K562 (cell line): ENCODE measurements at regions not wholly inside any gene's neighbourhood (a gene's known extent, or its start where the extent isn't known, plus 50 kb on each side); places are given as distances from the start of the nearest gene placed in this dataset.
A peak's percentile ranks its signal among the peaks of the same experiment; 100 is the strongest.

Experiments used
- FOXJ2 ChIP-seq: fragments of 200-800 bp; sonication (Bioruptor generic); IDR thresholded peaks from 2 replicates; pipeline ENCODE4 v1.6.1; 2016; ENCODE audit warnings: missing genetic modification characterization, missing compliant biosample characterization
- KAT7 ChIP-seq: sonication (generic); formaldehyde crosslinking; IDR thresholded peaks from 2 replicates; pipeline ENCODE4 v1.8.0; 2022; ENCODE audit warnings: missing genetic modification reagents, mild to moderate bottlenecking, borderline replicate concordance
- KHSRP ChIP-seq: fragments of 450-650 bp; IDR thresholded peaks from 2 replicates; pipeline ENCODE4 v1.6.1; 2017
- PML ChIP-seq: IDR thresholded peaks from 2 replicates; pipeline ENCODE4 v1.6.1; 2012; ENCODE audit warnings: low read length, inconsistent platforms
- RNF2 ChIP-seq: sonication (generic); IDR thresholded peaks from 2 replicates; pipeline ENCODE4 v1.6.1; 2016
- SMARCA5 ChIP-seq: fragments of 450-650 bp; IDR thresholded peaks from 2 replicates; pipeline ENCODE4 v1.6.1; 2016
- TF ChIP-seq, protein P1 (sequence below), 2 experiments: fragments of 450-650 bp; formaldehyde crosslinking in 1 of 2; IDR thresholded peaks; 2 replicates each; pipeline versions ENCODE4 v1.4.0 to v1.6.1; 2014 to 2020; ENCODE audit warnings: mild to moderate bottlenecking in 2 of 2, borderline replicate concordance in 1 of 2, low read depth in 1 of 2
- TF ChIP-seq, protein P2 (sequence below): sonication (generic); formaldehyde crosslinking; IDR thresholded peaks from 2 replicates; pipeline ENCODE4 v1.8.0; 2022; ENCODE audit warnings: missing genetic modification reagents, mild to moderate bottlenecking, borderline replicate concordance
- TF ChIP-seq, protein P3 (sequence below), 2 experiments: IDR thresholded peaks; 2 replicates each; pipeline ENCODE4 v1.6.1; 2011; ENCODE audit warnings: borderline replicate concordance in 1 of 2, control low read depth in 1 of 2, low read depth in 1 of 2, low read length in 1 of 2, mild to moderate bottlenecking in 1 of 2, mixed read lengths in 1 of 2, moderate library complexity in 1 of 2; ENCODE audit not compliant: insufficient read depth in 1 of 2, insufficient read length in 1 of 2, poor library complexity in 1 of 2, severe bottlenecking in 1 of 2; ENCODE audit errors: extremely low read depth in 1 of 2
- TF ChIP-seq, protein P4 (sequence below): sonication (generic); IDR thresholded peaks from 2 replicates; pipeline ENCODE4 v1.6.1; 2016
- TF ChIP-seq, protein P5 (sequence below), 2 experiments: fragments of 150-350 bp in 1 of 2; IDR thresholded peaks; 2 replicates each; pipeline ENCODE4 v1.6.1; 2012 to 2016; ENCODE audit warnings: low read depth in 2 of 2, low read length in 2 of 2, mild to moderate bottlenecking in 1 of 2, moderate library complexity in 1 of 2

DNA sequence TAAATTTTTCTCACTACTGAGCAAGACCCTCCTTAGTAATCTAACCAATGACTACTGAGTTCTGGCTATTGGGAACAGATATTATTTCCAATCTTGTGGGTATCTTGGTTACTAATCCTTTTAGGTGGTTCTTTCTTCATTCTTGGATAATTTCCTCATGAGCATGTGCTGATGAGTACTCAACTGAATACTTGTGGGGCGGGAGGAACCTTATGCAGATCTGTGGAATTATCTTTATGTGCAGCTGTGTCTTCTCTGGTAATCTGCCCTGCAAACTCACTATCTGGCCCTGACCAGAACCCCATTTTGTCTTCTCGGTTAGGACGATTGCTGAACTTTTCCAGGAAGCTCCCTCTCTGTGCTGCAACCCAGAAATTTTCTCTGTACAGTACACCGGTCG lies 89.7 kb upstream of the TRPC4 start (continued):
- TF ChIP-seq, protein P1, sequence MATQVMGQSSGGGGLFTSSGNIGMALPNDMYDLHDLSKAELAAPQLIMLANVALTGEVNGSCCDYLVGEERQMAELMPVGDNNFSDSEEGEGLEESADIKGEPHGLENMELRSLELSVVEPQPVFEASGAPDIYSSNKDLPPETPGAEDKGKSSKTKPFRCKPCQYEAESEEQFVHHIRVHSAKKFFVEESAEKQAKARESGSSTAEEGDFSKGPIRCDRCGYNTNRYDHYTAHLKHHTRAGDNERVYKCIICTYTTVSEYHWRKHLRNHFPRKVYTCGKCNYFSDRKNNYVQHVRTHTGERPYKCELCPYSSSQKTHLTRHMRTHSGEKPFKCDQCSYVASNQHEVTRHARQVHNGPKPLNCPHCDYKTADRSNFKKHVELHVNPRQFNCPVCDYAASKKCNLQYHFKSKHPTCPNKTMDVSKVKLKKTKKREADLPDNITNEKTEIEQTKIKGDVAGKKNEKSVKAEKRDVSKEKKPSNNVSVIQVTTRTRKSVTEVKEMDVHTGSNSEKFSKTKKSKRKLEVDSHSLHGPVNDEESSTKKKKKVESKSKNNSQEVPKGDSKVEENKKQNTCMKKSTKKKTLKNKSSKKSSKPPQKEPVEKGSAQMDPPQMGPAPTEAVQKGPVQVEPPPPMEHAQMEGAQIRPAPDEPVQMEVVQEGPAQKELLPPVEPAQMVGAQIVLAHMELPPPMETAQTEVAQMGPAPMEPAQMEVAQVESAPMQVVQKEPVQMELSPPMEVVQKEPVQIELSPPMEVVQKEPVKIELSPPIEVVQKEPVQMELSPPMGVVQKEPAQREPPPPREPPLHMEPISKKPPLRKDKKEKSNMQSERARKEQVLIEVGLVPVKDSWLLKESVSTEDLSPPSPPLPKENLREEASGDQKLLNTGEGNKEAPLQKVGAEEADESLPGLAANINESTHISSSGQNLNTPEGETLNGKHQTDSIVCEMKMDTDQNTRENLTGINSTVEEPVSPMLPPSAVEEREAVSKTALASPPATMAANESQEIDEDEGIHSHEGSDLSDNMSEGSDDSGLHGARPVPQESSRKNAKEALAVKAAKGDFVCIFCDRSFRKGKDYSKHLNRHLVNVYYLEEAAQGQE (IDR thresholded peaks at IDR 0.05; ENCODE audit: borderline replicate concordance), result peak; percentile 29; the same call in 1 of the 2 replicates
- TF ChIP-seq, protein P1 (CRISPR knock-in tag; IDR thresholded peaks at IDR 0.05; ENCODE audit: low read depth), result no peak
- TF ChIP-seq, protein P2, sequence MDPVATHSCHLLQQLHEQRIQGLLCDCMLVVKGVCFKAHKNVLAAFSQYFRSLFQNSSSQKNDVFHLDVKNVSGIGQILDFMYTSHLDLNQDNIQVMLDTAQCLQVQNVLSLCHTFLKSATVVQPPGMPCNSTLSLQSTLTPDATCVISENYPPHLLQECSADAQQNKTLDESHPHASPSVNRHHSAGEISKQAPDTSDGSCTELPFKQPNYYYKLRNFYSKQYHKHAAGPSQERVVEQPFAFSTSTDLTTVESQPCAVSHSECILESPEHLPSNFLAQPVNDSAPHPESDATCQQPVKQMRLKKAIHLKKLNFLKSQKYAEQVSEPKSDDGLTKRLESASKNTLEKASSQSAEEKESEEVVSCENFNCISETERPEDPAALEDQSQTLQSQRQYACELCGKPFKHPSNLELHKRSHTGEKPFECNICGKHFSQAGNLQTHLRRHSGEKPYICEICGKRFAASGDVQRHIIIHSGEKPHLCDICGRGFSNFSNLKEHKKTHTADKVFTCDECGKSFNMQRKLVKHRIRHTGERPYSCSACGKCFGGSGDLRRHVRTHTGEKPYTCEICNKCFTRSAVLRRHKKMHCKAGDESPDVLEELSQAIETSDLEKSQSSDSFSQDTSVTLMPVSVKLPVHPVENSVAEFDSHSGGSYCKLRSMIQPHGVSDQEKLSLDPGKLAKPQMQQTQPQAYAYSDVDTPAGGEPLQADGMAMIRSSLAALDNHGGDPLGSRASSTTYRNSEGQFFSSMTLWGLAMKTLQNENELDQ (CRISPR knock-in tag), result no peak
- TF ChIP-seq KHSRP (peak; percentile 74), SMARCA5 (peak; percentile 64; the same call in 1 of the 2 replicates), FOXJ2 (tag) (peak; percentile 47; the same call in 1 of the 2 replicates), KAT7 (CRISPR knock-in tag) (no peak), PML (peak; percentile 97), RNF2 (peak; percentile 61)
- TF ChIP-seq, protein P3, sequence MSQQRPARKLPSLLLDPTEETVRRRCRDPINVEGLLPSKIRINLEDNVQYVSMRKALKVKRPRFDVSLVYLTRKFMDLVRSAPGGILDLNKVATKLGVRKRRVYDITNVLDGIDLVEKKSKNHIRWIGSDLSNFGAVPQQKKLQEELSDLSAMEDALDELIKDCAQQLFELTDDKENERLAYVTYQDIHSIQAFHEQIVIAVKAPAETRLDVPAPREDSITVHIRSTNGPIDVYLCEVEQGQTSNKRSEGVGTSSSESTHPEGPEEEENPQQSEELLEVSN (IDR thresholded peaks at IDR 0.05; ENCODE audit: borderline replicate concordance in 1 of 2, extremely low read depth in 1 of 2, insufficient read depth in 1 of 2, insufficient read length in 1 of 2, low read depth in 1 of 2, low read length in 1 of 2, poor library complexity in 1 of 2, severe bottlenecking in 1 of 2), result peak in 1 of 2 experiments; percentile 40
- TF ChIP-seq, protein P4, sequence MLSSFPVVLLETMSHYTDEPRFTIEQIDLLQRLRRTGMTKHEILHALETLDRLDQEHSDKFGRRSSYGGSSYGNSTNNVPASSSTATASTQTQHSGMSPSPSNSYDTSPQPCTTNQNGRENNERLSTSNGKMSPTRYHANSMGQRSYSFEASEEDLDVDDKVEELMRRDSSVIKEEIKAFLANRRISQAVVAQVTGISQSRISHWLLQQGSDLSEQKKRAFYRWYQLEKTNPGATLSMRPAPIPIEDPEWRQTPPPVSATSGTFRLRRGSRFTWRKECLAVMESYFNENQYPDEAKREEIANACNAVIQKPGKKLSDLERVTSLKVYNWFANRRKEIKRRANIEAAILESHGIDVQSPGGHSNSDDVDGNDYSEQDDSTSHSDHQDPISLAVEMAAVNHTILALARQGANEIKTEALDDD, result peak; percentile 71; the same call in 1 of the 2 replicates
- TF ChIP-seq, protein P5, sequence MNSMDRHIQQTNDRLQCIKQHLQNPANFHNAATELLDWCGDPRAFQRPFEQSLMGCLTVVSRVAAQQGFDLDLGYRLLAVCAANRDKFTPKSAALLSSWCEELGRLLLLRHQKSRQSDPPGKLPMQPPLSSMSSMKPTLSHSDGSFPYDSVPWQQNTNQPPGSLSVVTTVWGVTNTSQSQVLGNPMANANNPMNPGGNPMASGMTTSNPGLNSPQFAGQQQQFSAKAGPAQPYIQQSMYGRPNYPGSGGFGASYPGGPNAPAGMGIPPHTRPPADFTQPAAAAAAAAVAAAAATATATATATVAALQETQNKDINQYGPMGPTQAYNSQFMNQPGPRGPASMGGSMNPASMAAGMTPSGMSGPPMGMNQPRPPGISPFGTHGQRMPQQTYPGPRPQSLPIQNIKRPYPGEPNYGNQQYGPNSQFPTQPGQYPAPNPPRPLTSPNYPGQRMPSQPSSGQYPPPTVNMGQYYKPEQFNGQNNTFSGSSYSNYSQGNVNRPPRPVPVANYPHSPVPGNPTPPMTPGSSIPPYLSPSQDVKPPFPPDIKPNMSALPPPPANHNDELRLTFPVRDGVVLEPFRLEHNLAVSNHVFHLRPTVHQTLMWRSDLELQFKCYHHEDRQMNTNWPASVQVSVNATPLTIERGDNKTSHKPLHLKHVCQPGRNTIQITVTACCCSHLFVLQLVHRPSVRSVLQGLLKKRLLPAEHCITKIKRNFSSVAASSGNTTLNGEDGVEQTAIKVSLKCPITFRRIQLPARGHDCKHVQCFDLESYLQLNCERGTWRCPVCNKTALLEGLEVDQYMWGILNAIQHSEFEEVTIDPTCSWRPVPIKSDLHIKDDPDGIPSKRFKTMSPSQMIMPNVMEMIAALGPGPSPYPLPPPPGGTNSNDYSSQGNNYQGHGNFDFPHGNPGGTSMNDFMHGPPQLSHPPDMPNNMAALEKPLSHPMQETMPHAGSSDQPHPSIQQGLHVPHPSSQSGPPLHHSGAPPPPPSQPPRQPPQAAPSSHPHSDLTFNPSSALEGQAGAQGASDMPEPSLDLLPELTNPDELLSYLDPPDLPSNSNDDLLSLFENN (IDR thresholded peaks at IDR 0.05; ENCODE audit: low read depth in 2 of 2, low read length in 2 of 2), result peak in 1 of 2 experiments; percentile 93; a peak in 2 of 4 replicates
